GM21526 (cell line): ENCODE measurements at regions not wholly inside any gene's neighbourhood (a gene's known extent, or its start where the extent isn't known, plus 50 kb on each side); places are given as distances from the start of the nearest gene placed in this dataset.

Source experiments
- ATAC-seq: cut with Tn5 transposase; IDR thresholded peaks from one replicate; pipeline ENCODE4 v1.9.1; 2021; ENCODE audit warnings: moderate library complexity; ENCODE audit not compliant: unreplicated experiment, low FRiP score

DNA sequence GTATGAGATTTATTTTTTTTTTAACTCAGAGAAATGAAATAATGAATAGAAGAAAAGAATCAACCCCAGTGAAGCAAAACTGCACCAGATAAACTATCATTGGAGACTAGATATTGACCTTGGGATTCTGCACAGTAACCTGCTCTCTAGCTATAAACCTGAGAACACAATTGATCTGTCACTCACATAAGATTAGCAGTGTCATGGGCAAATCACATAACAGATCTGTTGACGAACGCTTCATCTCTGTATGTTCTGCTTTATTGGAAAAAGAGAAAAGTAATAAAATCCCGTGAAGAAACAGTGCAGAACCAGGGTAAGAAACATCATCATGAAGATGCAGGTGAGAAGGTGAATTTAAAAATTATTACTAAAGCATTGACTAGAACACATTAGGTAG lies 52.8 kb upstream of the RGS17 start:
- ATAC-seq: no peak
